IMR-90 (cell line): ENCODE measurements at regions not wholly inside any gene's neighbourhood (a gene's known extent, or its start where the extent isn't known, plus 50 kb on each side); places are given as distances from the start of the nearest gene placed in this dataset.

Experiments used
- ATAC-seq: fragments of 200-7000 bp; cut with Tn5 transposase; 2 replicates; pipeline ENCODE4 v1.9.1; 2020; ENCODE audit warnings: low read depth, mild to moderate bottlenecking, moderate library complexity
- BruUV-seq: library from RNA; stranded (reverse); fragments of 400-500 nt; replicated peaks from 2 replicates; lab custom pipeline; 2021; lab: Mats Ljungman, UMichigan
- CTCF ChIA-PET: fragments of 300-600 bp; formaldehyde crosslinking; extraction: SDS; loops from one replicate; lab custom pipeline; 2021; ENCODE audit warnings: antibody characterized with exemption; lab: Yijun Ruan, JAX
- POLR2A ChIA-PET: fragments of 300-600 bp; sonication (Branson Sonifier 250); formaldehyde crosslinking; loops from one replicate; lab custom pipeline; 2022; ENCODE audit warnings: antibody characterized with exemption; ENCODE audit not compliant: unreplicated experiment; lab: Charles Lee
- DNase-seq: peaks from one replicate; pipeline ENCODE4 v3.0.0; 2013
- H2AFZ ChIP-seq: replicated peaks from 2 replicates; pipeline ENCODE3; 2013; ENCODE audit warnings: low read length, mild to moderate bottlenecking; ENCODE audit not compliant: poor library complexity
- H2AK5ac ChIP-seq: 2 replicates; pipeline ENCODE4 v1.6.1; 2013; ENCODE audit warnings: low read depth, low read length, inconsistent platforms
- H2AK9ac ChIP-seq: replicated peaks from 2 replicates; pipeline ENCODE3; 2013; ENCODE audit warnings: mild to moderate bottlenecking, low read depth, low read length, moderate library complexity; ENCODE audit not compliant: poor library complexity
- H2BK120ac ChIP-seq: 2 replicates; pipeline ENCODE4 v1.6.1; 2013; ENCODE audit warnings: low read depth, low read length, inconsistent platforms
- H2BK15ac ChIP-seq: 3 replicates; pipeline ENCODE4 v1.6.1; 2013; ENCODE audit warnings: low read depth, low read length, inconsistent platforms
- H2BK20ac ChIP-seq: 2 replicates; pipeline ENCODE4 v1.6.1; 2013; ENCODE audit warnings: low read depth, mild to moderate bottlenecking, inconsistent platforms, low read length, moderate library complexity
- H2BK5ac ChIP-seq: 2 replicates; pipeline ENCODE4 v1.6.1; 2013; ENCODE audit warnings: mild to moderate bottlenecking, low read depth, low read length, inconsistent platforms; ENCODE audit not compliant: poor library complexity, severe bottlenecking
- H3K14ac ChIP-seq: replicated peaks from 2 replicates; pipeline ENCODE4 v1.6.1; 2013; ENCODE audit warnings: low read depth, low read length, inconsistent platforms
- H3K18ac ChIP-seq: 2 replicates; pipeline ENCODE4 v1.6.1; 2013; ENCODE audit warnings: low read depth, low read length, control low read depth
- H3K23ac ChIP-seq: 2 replicates; pipeline ENCODE4 v1.6.1; 2013; ENCODE audit warnings: low read depth, low read length, inconsistent platforms
- H3K27ac ChIP-seq: 2 replicates; pipeline ENCODE4 v1.5.1; 2013; ENCODE audit warnings: mild to moderate bottlenecking, control low read depth, low read length; ENCODE audit not compliant: insufficient read depth
- H3K27me3 ChIP-seq: 2 replicates; pipeline ENCODE4 v1.6.1; 2013; ENCODE audit warnings: low read length; ENCODE audit not compliant: control insufficient read depth, insufficient read depth
- H3K36me3 ChIP-seq: 2 replicates; pipeline ENCODE4 v1.6.1; 2013; ENCODE audit warnings: low read length, mixed read lengths; ENCODE audit not compliant: control insufficient read depth, insufficient read depth
- H3K4ac ChIP-seq: 2 replicates; pipeline ENCODE4 v1.6.1; 2013; ENCODE audit warnings: low read depth, low read length, inconsistent platforms
- H3K4me1 ChIP-seq: 2 replicates; pipeline ENCODE4 v1.6.1; 2013; ENCODE audit warnings: low read length, mixed read lengths; ENCODE audit not compliant: control insufficient read depth, insufficient read depth
- H3K4me2 ChIP-seq: 2 replicates; pipeline ENCODE4 v1.6.1; 2013; ENCODE audit warnings: low read depth, mild to moderate bottlenecking, control low read depth, low read length, moderate library complexity
- H3K4me3 ChIP-seq: 2 replicates; pipeline ENCODE4 v1.5.1; 2013; ENCODE audit warnings: low read depth, mild to moderate bottlenecking, control low read depth, low read length, moderate library complexity; ENCODE audit not compliant: insufficient read depth
- H3K56ac ChIP-seq: 2 replicates; pipeline ENCODE4 v1.6.1; 2013; ENCODE audit warnings: low read length, inconsistent platforms; ENCODE audit not compliant: insufficient read depth; ENCODE audit errors: extremely low read depth
- H3K79me1 ChIP-seq, 2 experiments: 2 replicates each; pipeline ENCODE4 v1.6.1; 2013; ENCODE audit warnings: low read length in 2 of 2, inconsistent platforms in 1 of 2, low read depth in 1 of 2
- H3K9ac ChIP-seq: 2 replicates; pipeline ENCODE4 v1.6.1; 2013; ENCODE audit warnings: low read depth, low read length, control low read depth
- H3K9me1 ChIP-seq: 2 replicates; pipeline ENCODE4 v1.6.1; 2013; ENCODE audit warnings: low read length, inconsistent platforms; ENCODE audit not compliant: insufficient read depth
- H3K9me3 ChIP-seq: 2 replicates; pipeline ENCODE4 v1.6.1; 2013; ENCODE audit warnings: low read length; ENCODE audit not compliant: control insufficient read depth, insufficient read depth
- H4K20me1 ChIP-seq: 2 replicates; pipeline ENCODE4 v1.6.1; 2013; ENCODE audit warnings: low read length, inconsistent platforms; ENCODE audit not compliant: insufficient read depth
- H4K5ac ChIP-seq: 2 replicates; pipeline ENCODE4 v1.6.1; 2013; ENCODE audit warnings: mild to moderate bottlenecking, low read depth, low read length, control low read depth
- H4K8ac ChIP-seq, 2 experiments: 2 replicates each; pipeline ENCODE4 v1.6.1; 2013; ENCODE audit warnings: low read depth in 2 of 2, low read length in 2 of 2, control low read depth in 1 of 2, inconsistent platforms in 1 of 2
- H4K91ac ChIP-seq: 2 replicates; pipeline ENCODE4 v1.6.1; 2013; ENCODE audit warnings: low read depth, low read length, inconsistent platforms; ENCODE audit not compliant: insufficient read depth
- BHLHE40 ChIP-seq: fragments of 150-350 bp; IDR thresholded peaks from 2 replicates; pipeline ENCODE4 v1.6.1; 2016; ENCODE audit warnings: mild to moderate bottlenecking, low read depth, low read length
- CEBPB ChIP-seq: IDR thresholded peaks from 2 replicates; pipeline ENCODE4 v1.6.1; 2012; ENCODE audit warnings: low read depth, low read length, improper control_type of control experiment
- CHD1 ChIP-seq: IDR thresholded peaks from 2 replicates; pipeline ENCODE4 v1.6.1; 2012; ENCODE audit warnings: low read depth, low read length, improper control_type of control experiment
- ELK1 ChIP-seq: fragments of 150-350 bp; IDR thresholded peaks from 2 replicates; pipeline ENCODE4 v1.6.1; 2016; ENCODE audit warnings: low read depth, mild to moderate bottlenecking, low read length, moderate library complexity, borderline replicate concordance
- MAFK ChIP-seq: IDR thresholded peaks from 2 replicates; pipeline ENCODE4 v1.6.1; 2012; ENCODE audit warnings: low read depth, low read length, improper control_type of control experiment
- MAZ ChIP-seq: IDR thresholded peaks from 2 replicates; pipeline ENCODE4 v1.6.1; 2012; ENCODE audit warnings: low read depth, mild to moderate bottlenecking, low read length, improper control_type of control experiment, moderate library complexity, borderline replicate concordance
- MXI1 ChIP-seq: IDR thresholded peaks from 2 replicates; pipeline ENCODE4 v1.6.1; 2012; ENCODE audit warnings: low read depth, mild to moderate bottlenecking, low read length, moderate library complexity, borderline replicate concordance
- NFE2L2 ChIP-seq: fragments of 150-350 bp; IDR thresholded peaks from 2 replicates; pipeline ENCODE4 v1.6.1; 2016; ENCODE audit warnings: low read depth, mild to moderate bottlenecking, low read length
- RAD21 ChIP-seq: IDR thresholded peaks from 2 replicates; pipeline ENCODE4 v1.6.1; 2012; ENCODE audit warnings: low read length, improper control_type of control experiment
- RCOR1 ChIP-seq: IDR thresholded peaks from 2 replicates; pipeline ENCODE4 v1.6.1; 2012; ENCODE audit warnings: mild to moderate bottlenecking, low read length, improper control_type of control experiment; ENCODE audit not compliant: insufficient replicate concordance
- RFX5 ChIP-seq: IDR thresholded peaks from 2 replicates; pipeline ENCODE4 v1.8.0; 2012; ENCODE audit warnings: low read depth, mild to moderate bottlenecking, low read length, moderate library complexity
- SMC3 ChIP-seq: fragments of 150-350 bp; IDR thresholded peaks from 2 replicates; pipeline ENCODE4 v1.6.1; 2016; ENCODE audit warnings: low read depth, mild to moderate bottlenecking, antibody characterized with exemption, low read length, moderate library complexity
- WGBS, 2 experiments: methylation state at CpG; one replicate each; pipeline versions ENCODE4 v1.1.5 to v1.1.7; 2013; ENCODE audit warnings: missing lambda C conversion rate in 2 of 2; ENCODE audit not compliant: insufficient read length in 1 of 2; ENCODE audit errors: extremely low coverage in 2 of 2; 5-methylcytosine and 5-hydroxymethylcytosine counted together
- dilution Hi-C: fragments of 300-500 bp; cut with HindIII; formaldehyde crosslinking; loops from one replicate; pipeline ENCODE4 v1.14.3; 2018; ENCODE audit warnings: low sequenced_read_pairs; ENCODE audit not compliant: unreplicated experiment
- in situ Hi-C: fragments of 300-500 bp; cut with MboI; formaldehyde crosslinking; loops from 3 replicates; pipeline ENCODE4 v1.14.3; 2019; ENCODE audit warnings: low sequenced_read_pairs, inconsistent platforms, mixed read lengths
- intact Hi-C: fragments of 100-400 bp; cut with micrococcal nuclease; formaldehyde crosslinking; loops from 2 replicates; pipeline ENCODE4 v1.10.0; 2022
- TF ChIP-seq, protein P1 (sequence below): fragments of 150-350 bp; IDR thresholded peaks from 2 replicates; pipeline ENCODE4 v1.6.1; 2017; ENCODE audit warnings: mild to moderate bottlenecking, antibody characterized with exemption, low read length, low read depth

GRCh38 chr13:56317841-56318240, 822.9 kb upstream of the PRR20A start:
- TF ChIP-seq SMC3 (no peak), ELK1 (no peak), NFE2L2 (no peak), RFX5 (no peak), RCOR1 (no peak), MAZ (no peak), CHD1 (no peak), MXI1 (no peak), MAFK (no peak), RAD21 (no peak), CEBPB (no peak), BHLHE40 (no peak)
- TF ChIP-seq, protein P1, sequence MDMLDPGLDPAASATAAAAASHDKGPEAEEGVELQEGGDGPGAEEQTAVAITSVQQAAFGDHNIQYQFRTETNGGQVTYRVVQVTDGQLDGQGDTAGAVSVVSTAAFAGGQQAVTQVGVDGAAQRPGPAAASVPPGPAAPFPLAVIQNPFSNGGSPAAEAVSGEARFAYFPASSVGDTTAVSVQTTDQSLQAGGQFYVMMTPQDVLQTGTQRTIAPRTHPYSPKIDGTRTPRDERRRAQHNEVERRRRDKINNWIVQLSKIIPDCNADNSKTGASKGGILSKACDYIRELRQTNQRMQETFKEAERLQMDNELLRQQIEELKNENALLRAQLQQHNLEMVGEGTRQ = no peak
- Histone ChIP-seq H3K27me3 (no peaks in the 10 kb centered on the region), H3K9me3 (peaks cover 4% of the 10 kb centered on the region; the same call in 1 of the 2 replicates), H3K9ac (no peak overlapping the region), H4K5ac (no peak overlapping the region), H4K8ac (no peak overlapping the region), H3K4ac (no peak overlapping the region), H4K91ac (no peak overlapping the region), H2AK9ac (no peak overlapping the region), H3K36me3 (no peaks in the 10 kb centered on the region), H3K14ac (no peak overlapping the region), H4K20me1 (no peaks in the 10 kb centered on the region), H2BK5ac (no peak overlapping the region), H3K18ac (no peak overlapping the region), H2BK15ac (no peak overlapping the region), H3K79me1 (no peaks in the 10 kb centered on the region), H2BK20ac (no peak overlapping the region), H2AK5ac (no peak overlapping the region), H2BK120ac (no peak overlapping the region), H3K9me1 (no peaks in the 10 kb centered on the region), H3K56ac (no peak overlapping the region), H2AFZ (no peak overlapping the region), H3K23ac (no peak overlapping the region), H3K4me2 (no peak overlapping the region), H3K4me3 (no peak overlapping the region), H3K27ac (no peak overlapping the region), H3K4me1 (no peaks in the 10 kb centered on the region)
- in situ Hi-C loops = no loop called here
- ChIA-PET POLR2A (no interaction called here), CTCF (no interaction called here)
- ATAC-seq = no peak
- intact Hi-C loops = no loop called here
- BruUV-seq = no TSS peak
- no CpG with 5 or more reads among the region's 2 CpGs for WGBS, 2 experiments
- DNase-seq = no peak
- dilution Hi-C loops = no loop called here
